IMR-90 (cell line): ENCODE measurements at regions not wholly inside any gene's neighbourhood (a gene's known extent, or its start where the extent isn't known, plus 50 kb on each side); places are given as distances from the start of the nearest gene placed in this dataset.
A peak's percentile ranks its signal among the peaks of the same experiment; 100 is the strongest.

ENCODE experiments used
- ATAC-seq: fragments of 200-7000 bp; cut with Tn5 transposase; 2 replicates; pipeline ENCODE4 v1.9.1; 2020; ENCODE audit warnings: low read depth, mild to moderate bottlenecking, moderate library complexity
- BruUV-seq: library from RNA; stranded (reverse); fragments of 400-500 nt; replicated peaks from 2 replicates; lab custom pipeline; 2021; lab: Mats Ljungman, UMichigan
- CTCF ChIA-PET: fragments of 300-600 bp; formaldehyde crosslinking; extraction: SDS; loops from one replicate; lab custom pipeline; 2021; ENCODE audit warnings: antibody characterized with exemption; lab: Yijun Ruan, JAX
- POLR2A ChIA-PET: fragments of 300-600 bp; sonication (Branson Sonifier 250); formaldehyde crosslinking; loops from one replicate; lab custom pipeline; 2022; ENCODE audit warnings: antibody characterized with exemption; ENCODE audit not compliant: unreplicated experiment; lab: Charles Lee
- DNase-seq: peaks from one replicate; pipeline ENCODE4 v3.0.0; 2013
- H2AFZ ChIP-seq: replicated peaks from 2 replicates; pipeline ENCODE3; 2013; ENCODE audit warnings: low read length, mild to moderate bottlenecking; ENCODE audit not compliant: poor library complexity
- H2AK5ac ChIP-seq: 2 replicates; pipeline ENCODE4 v1.6.1; 2013; ENCODE audit warnings: low read depth, low read length, inconsistent platforms
- H2AK9ac ChIP-seq: replicated peaks from 2 replicates; pipeline ENCODE3; 2013; ENCODE audit warnings: mild to moderate bottlenecking, low read depth, low read length, moderate library complexity; ENCODE audit not compliant: poor library complexity
- H2BK120ac ChIP-seq: 2 replicates; pipeline ENCODE4 v1.6.1; 2013; ENCODE audit warnings: low read depth, low read length, inconsistent platforms
- H2BK15ac ChIP-seq: 3 replicates; pipeline ENCODE4 v1.6.1; 2013; ENCODE audit warnings: low read depth, low read length, inconsistent platforms
- H2BK20ac ChIP-seq: 2 replicates; pipeline ENCODE4 v1.6.1; 2013; ENCODE audit warnings: low read depth, mild to moderate bottlenecking, inconsistent platforms, low read length, moderate library complexity
- H2BK5ac ChIP-seq: 2 replicates; pipeline ENCODE4 v1.6.1; 2013; ENCODE audit warnings: mild to moderate bottlenecking, low read depth, low read length, inconsistent platforms; ENCODE audit not compliant: poor library complexity, severe bottlenecking
- H3K14ac ChIP-seq: replicated peaks from 2 replicates; pipeline ENCODE4 v1.6.1; 2013; ENCODE audit warnings: low read depth, low read length, inconsistent platforms
- H3K18ac ChIP-seq: 2 replicates; pipeline ENCODE4 v1.6.1; 2013; ENCODE audit warnings: low read depth, low read length, control low read depth
- H3K23ac ChIP-seq: 2 replicates; pipeline ENCODE4 v1.6.1; 2013; ENCODE audit warnings: low read depth, low read length, inconsistent platforms
- H3K27ac ChIP-seq: 2 replicates; pipeline ENCODE4 v1.5.1; 2013; ENCODE audit warnings: mild to moderate bottlenecking, control low read depth, low read length; ENCODE audit not compliant: insufficient read depth
- H3K27me3 ChIP-seq: 2 replicates; pipeline ENCODE4 v1.6.1; 2013; ENCODE audit warnings: low read length; ENCODE audit not compliant: control insufficient read depth, insufficient read depth
- H3K36me3 ChIP-seq: 2 replicates; pipeline ENCODE4 v1.6.1; 2013; ENCODE audit warnings: low read length, mixed read lengths; ENCODE audit not compliant: control insufficient read depth, insufficient read depth
- H3K4ac ChIP-seq: 2 replicates; pipeline ENCODE4 v1.6.1; 2013; ENCODE audit warnings: low read depth, low read length, inconsistent platforms
- H3K4me1 ChIP-seq: 2 replicates; pipeline ENCODE4 v1.6.1; 2013; ENCODE audit warnings: low read length, mixed read lengths; ENCODE audit not compliant: control insufficient read depth, insufficient read depth
- H3K4me2 ChIP-seq: 2 replicates; pipeline ENCODE4 v1.6.1; 2013; ENCODE audit warnings: low read depth, mild to moderate bottlenecking, control low read depth, low read length, moderate library complexity
- H3K4me3 ChIP-seq: 2 replicates; pipeline ENCODE4 v1.5.1; 2013; ENCODE audit warnings: low read depth, mild to moderate bottlenecking, control low read depth, low read length, moderate library complexity; ENCODE audit not compliant: insufficient read depth
- H3K56ac ChIP-seq: 2 replicates; pipeline ENCODE4 v1.6.1; 2013; ENCODE audit warnings: low read length, inconsistent platforms; ENCODE audit not compliant: insufficient read depth; ENCODE audit errors: extremely low read depth
- H3K79me1 ChIP-seq, 2 experiments: 2 replicates each; pipeline ENCODE4 v1.6.1; 2013; ENCODE audit warnings: low read length in 2 of 2, inconsistent platforms in 1 of 2, low read depth in 1 of 2
- H3K9ac ChIP-seq: 2 replicates; pipeline ENCODE4 v1.6.1; 2013; ENCODE audit warnings: low read depth, low read length, control low read depth
- H3K9me1 ChIP-seq: 2 replicates; pipeline ENCODE4 v1.6.1; 2013; ENCODE audit warnings: low read length, inconsistent platforms; ENCODE audit not compliant: insufficient read depth
- H3K9me3 ChIP-seq: 2 replicates; pipeline ENCODE4 v1.6.1; 2013; ENCODE audit warnings: low read length; ENCODE audit not compliant: control insufficient read depth, insufficient read depth
- H4K20me1 ChIP-seq: 2 replicates; pipeline ENCODE4 v1.6.1; 2013; ENCODE audit warnings: low read length, inconsistent platforms; ENCODE audit not compliant: insufficient read depth
- H4K5ac ChIP-seq: 2 replicates; pipeline ENCODE4 v1.6.1; 2013; ENCODE audit warnings: mild to moderate bottlenecking, low read depth, low read length, control low read depth
- H4K8ac ChIP-seq, 2 experiments: 2 replicates each; pipeline ENCODE4 v1.6.1; 2013; ENCODE audit warnings: low read depth in 2 of 2, low read length in 2 of 2, control low read depth in 1 of 2, inconsistent platforms in 1 of 2
- H4K91ac ChIP-seq: 2 replicates; pipeline ENCODE4 v1.6.1; 2013; ENCODE audit warnings: low read depth, low read length, inconsistent platforms; ENCODE audit not compliant: insufficient read depth
- BHLHE40 ChIP-seq: fragments of 150-350 bp; IDR thresholded peaks from 2 replicates; pipeline ENCODE4 v1.6.1; 2016; ENCODE audit warnings: mild to moderate bottlenecking, low read depth, low read length
- CEBPB ChIP-seq: IDR thresholded peaks from 2 replicates; pipeline ENCODE4 v1.6.1; 2012; ENCODE audit warnings: low read depth, low read length, improper control_type of control experiment
- CHD1 ChIP-seq: IDR thresholded peaks from 2 replicates; pipeline ENCODE4 v1.6.1; 2012; ENCODE audit warnings: low read depth, low read length, improper control_type of control experiment
- CTCF ChIP-seq: conservative IDR thresholded peaks from 2 replicates; pipeline ENCODE4 v1.5.1; 2012; ENCODE audit warnings: mild to moderate bottlenecking, low read depth, low read length, improper control_type of control experiment
- ELK1 ChIP-seq: fragments of 150-350 bp; IDR thresholded peaks from 2 replicates; pipeline ENCODE4 v1.6.1; 2016; ENCODE audit warnings: low read depth, mild to moderate bottlenecking, low read length, moderate library complexity, borderline replicate concordance
- FOS ChIP-seq: fragments of 150-350 bp; IDR thresholded peaks from 2 replicates; pipeline ENCODE4 v1.6.1; 2016; ENCODE audit warnings: low read depth, low read length
- MAFK ChIP-seq: IDR thresholded peaks from 2 replicates; pipeline ENCODE4 v1.6.1; 2012; ENCODE audit warnings: low read depth, low read length, improper control_type of control experiment
- MAZ ChIP-seq: IDR thresholded peaks from 2 replicates; pipeline ENCODE4 v1.6.1; 2012; ENCODE audit warnings: low read depth, mild to moderate bottlenecking, low read length, improper control_type of control experiment, moderate library complexity, borderline replicate concordance
- MXI1 ChIP-seq: IDR thresholded peaks from 2 replicates; pipeline ENCODE4 v1.6.1; 2012; ENCODE audit warnings: low read depth, mild to moderate bottlenecking, low read length, moderate library complexity, borderline replicate concordance
- NFE2L2 ChIP-seq: fragments of 150-350 bp; IDR thresholded peaks from 2 replicates; pipeline ENCODE4 v1.6.1; 2016; ENCODE audit warnings: low read depth, mild to moderate bottlenecking, low read length
- POLR2A ChIP-seq: IDR thresholded peaks from 2 replicates; pipeline ENCODE4 v1.6.1; 2012; ENCODE audit warnings: mild to moderate bottlenecking, low read depth, low read length
- RAD21 ChIP-seq: IDR thresholded peaks from 2 replicates; pipeline ENCODE4 v1.6.1; 2012; ENCODE audit warnings: low read length, improper control_type of control experiment
- RCOR1 ChIP-seq: IDR thresholded peaks from 2 replicates; pipeline ENCODE4 v1.6.1; 2012; ENCODE audit warnings: mild to moderate bottlenecking, low read length, improper control_type of control experiment; ENCODE audit not compliant: insufficient replicate concordance
- RFX5 ChIP-seq: IDR thresholded peaks from 2 replicates; pipeline ENCODE4 v1.8.0; 2012; ENCODE audit warnings: low read depth, mild to moderate bottlenecking, low read length, moderate library complexity
- SMC3 ChIP-seq: fragments of 150-350 bp; IDR thresholded peaks from 2 replicates; pipeline ENCODE4 v1.6.1; 2016; ENCODE audit warnings: low read depth, mild to moderate bottlenecking, antibody characterized with exemption, low read length, moderate library complexity
- USF2 ChIP-seq: fragments of 150-350 bp; IDR thresholded peaks from 2 replicates; pipeline ENCODE4 v1.6.1; 2017; ENCODE audit warnings: mild to moderate bottlenecking, antibody characterized with exemption, low read length, low read depth
- WGBS, 2 experiments: methylation state at CpG; one replicate each; pipeline versions ENCODE4 v1.1.5 to v1.1.7; 2013; ENCODE audit warnings: missing lambda C conversion rate in 2 of 2; ENCODE audit not compliant: insufficient read length in 1 of 2; ENCODE audit errors: extremely low coverage in 2 of 2; 5-methylcytosine and 5-hydroxymethylcytosine counted together
- dilution Hi-C: fragments of 300-500 bp; cut with HindIII; formaldehyde crosslinking; loops from one replicate; pipeline ENCODE4 v1.14.3; 2018; ENCODE audit warnings: low sequenced_read_pairs; ENCODE audit not compliant: unreplicated experiment
- in situ Hi-C: fragments of 300-500 bp; cut with MboI; formaldehyde crosslinking; loops from 3 replicates; pipeline ENCODE4 v1.14.3; 2019; ENCODE audit warnings: low sequenced_read_pairs, inconsistent platforms, mixed read lengths
- intact Hi-C: fragments of 100-400 bp; cut with micrococcal nuclease; formaldehyde crosslinking; loops from 2 replicates; pipeline ENCODE4 v1.10.0; 2022

GRCh38 chr16:50473356-50473945 is 74.7 kb upstream of the NKD1 start:
- no peak for ATAC-seq
- Histone ChIP-seq H3K23ac (no peak overlapping the region), H3K14ac (no peak overlapping the region), H3K9me1 (no peaks in the 10 kb centered on the region), H3K4ac (no peak overlapping the region), H3K36me3 (no peaks in the 10 kb centered on the region), H2AFZ (peak overlapping the region; percentile 8), H3K4me2 (no peak overlapping the region), H2BK5ac (no peak overlapping the region), H2AK9ac (peak overlapping the region; percentile 52), H3K4me3 (no peak overlapping the region), H3K27me3 (peaks cover 13% of the 10 kb centered on the region), H4K91ac (no peak overlapping the region), H3K18ac (no peak overlapping the region), H4K20me1 (no peaks in the 10 kb centered on the region), H3K56ac (no peak overlapping the region), H4K8ac (no peak overlapping the region), H3K79me1 (no peaks in the 10 kb centered on the region), H2AK5ac (no peak overlapping the region), H4K5ac (no peak overlapping the region), H3K27ac (no peak overlapping the region), H3K9me3 (no peaks in the 10 kb centered on the region), H2BK20ac (no peak overlapping the region), H3K9ac (no peak overlapping the region), H2BK15ac (no peak overlapping the region), H2BK120ac (no peak overlapping the region), H3K4me1 (no peaks in the 10 kb centered on the region)
- CTCF ChIA-PET = no interaction called here
- intact Hi-C loops (no loop called here), in situ Hi-C loops (no loop called here), dilution Hi-C loops (no loop called here)
- TF ChIP-seq MAFK (no peak), CTCF (no peak), ELK1 (no peak), CHD1 (no peak), FOS (no peak), CEBPB (no peak), SMC3 (no peak), BHLHE40 (no peak), POLR2A (no peak), USF2 (no peak), RAD21 (no peak), RCOR1 (no peak), RFX5 (no peak), MAZ (no peak), MXI1 (no peak), NFE2L2 (no peak)
- WGBS, 2 experiments = no CpG with 5 or more reads among the region's 6 CpGs
- BruUV-seq = no TSS peak
- POLR2A ChIA-PET = no interaction called here
- DNase-seq = no peak
